Colon (tissue), 2 donors: ENCODE measurements at regions not wholly inside any gene's neighbourhood (a gene's known extent, or its start where the extent isn't known, plus 50 kb on each side); places are given as distances from the start of the nearest gene placed in this dataset.

Source experiments
- FAIRE-seq: peaks from 2 replicates; lab custom pipeline; 2012; peaks lifted over from hg19 to GRCh38; lab: Jason Lieb, UNC
- donor health status: control.
- donor health status: control.

GRCh38 chr13:70384156-70384555 is 275.9 kb upstream of the KLHL1 start:
- FAIRE-seq = no peak

GRCh38 chr13:70380809-70381208 is 272.6 kb upstream of the KLHL1 start:
- FAIRE-seq = no peak

- no peak for FAIRE-seq
Measured at GRCh38 chr13:70375718-70376117, 267.5 kb upstream of the KLHL1 start.

GRCh38 chr13:70370924-70371323 is 262.7 kb upstream of the KLHL1 start:
- no peak for FAIRE-seq

GRCh38 chr13:70366720-70367119 is 258.5 kb upstream of the KLHL1 start:
- no peak for FAIRE-seq

- no peak for FAIRE-seq
Measured at GRCh38 chr13:70363991-70364390, 255.7 kb upstream of the KLHL1 start.

- no peak for FAIRE-seq
Measured at GRCh38 chr13:70362820-70363570, 254.7 kb upstream of the KLHL1 start.

GRCh38 chr13:70357031-70357430 is 248.8 kb upstream of the KLHL1 start:
- FAIRE-seq = no peak

GRCh38 chr13:70353096-70353495 is 244.8 kb upstream of the KLHL1 start:
- FAIRE-seq = no peak

- no peak for FAIRE-seq
Measured at GRCh38 chr13:70347947-70348620, 239.8 kb upstream of the KLHL1 start.

- FAIRE-seq = no peak
Measured at GRCh38 chr13:70339738-70340137, 231.5 kb upstream of the KLHL1 start.

- no peak for FAIRE-seq
Measured at GRCh38 chr13:70338609-70339008, 230.4 kb upstream of the KLHL1 start.

GRCh38 chr13:70336866-70337265 is 228.6 kb upstream of the KLHL1 start:
- FAIRE-seq = no peak

GRCh38 chr13:70333752-70334151 is 225.5 kb upstream of the KLHL1 start:
- FAIRE-seq = no peak

GRCh38 chr13:70330697-70331361 is 222.6 kb upstream of the KLHL1 start:
- no peak for FAIRE-seq

- no peak for FAIRE-seq
Measured at GRCh38 chr13:70324519-70324918, 216.3 kb upstream of the KLHL1 start.

GRCh38 chr13:70311191-70311590 is 202.9 kb upstream of the KLHL1 start:
- no peak for FAIRE-seq

GRCh38 chr13:70310396-70311119 is 202.3 kb upstream of the KLHL1 start:
- no peak for FAIRE-seq

GRCh38 chr13:70297189-70297616 is 189.0 kb upstream of the KLHL1 start:
- FAIRE-seq = no peak

GRCh38 chr13:70284371-70284770 is 176.1 kb upstream of the KLHL1 start:
- FAIRE-seq = no peak

- no peak for FAIRE-seq
Measured at GRCh38 chr13:70275841-70276240, 167.6 kb upstream of the KLHL1 start.

- FAIRE-seq = no peak
Measured at GRCh38 chr13:70255406-70255991, 147.2 kb upstream of the KLHL1 start.
